Vagina (tissue), 2 donors: ENCODE measurements at regions not wholly inside any gene's neighbourhood (a gene's known extent, or its start where the extent isn't known, plus 50 kb on each side); places are given as distances from the start of the nearest gene placed in this dataset.

Experiments
- POLR2AphosphoS5 ChIP-seq, 2 donors: sonication (generic); formaldehyde crosslinking; IDR thresholded peaks; one replicate each; pipeline ENCODE4 v1.9.0; 2017; ENCODE audit warnings: antibody characterized with exemption in 2 of 2, mild to moderate bottlenecking in 2 of 2, low read depth in 1 of 2; ENCODE audit not compliant: insufficient read depth in 1 of 2
- TF ChIP-seq, protein P1 (sequence below), 3 experiments: fragments of 450-650 bp in 2 of 3; fragments of 200-600 bp in 1 of 3; sonication (generic) in 1 of 3; IDR thresholded peaks; one replicate each; pipeline ENCODE4 v1.5.1; 2017 to 2019; ENCODE audit warnings: antibody characterized with exemption in 3 of 3, mild to moderate bottlenecking in 2 of 3, moderate library complexity in 2 of 3

DNA sequence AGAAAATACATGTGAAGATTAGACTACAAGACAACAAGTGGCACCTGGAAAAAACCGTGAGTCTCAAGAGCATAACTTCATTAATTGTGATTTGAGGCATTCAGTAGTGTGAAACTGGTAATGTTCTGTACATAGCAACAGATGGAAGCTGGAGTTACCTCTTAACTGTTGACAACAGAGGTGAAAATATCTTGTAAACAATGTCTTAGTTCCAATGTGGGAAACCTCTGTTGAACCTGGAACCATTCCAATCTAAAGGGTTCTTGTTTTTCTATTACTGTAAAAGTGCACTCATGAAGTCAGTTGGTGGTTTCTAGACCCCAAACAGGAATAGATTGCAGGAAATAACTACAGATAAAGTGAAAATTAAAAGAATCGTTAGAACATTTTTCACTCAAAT, 728.4 kb downstream of the SLITRK1 start:
- TF ChIP-seq, protein P1, sequence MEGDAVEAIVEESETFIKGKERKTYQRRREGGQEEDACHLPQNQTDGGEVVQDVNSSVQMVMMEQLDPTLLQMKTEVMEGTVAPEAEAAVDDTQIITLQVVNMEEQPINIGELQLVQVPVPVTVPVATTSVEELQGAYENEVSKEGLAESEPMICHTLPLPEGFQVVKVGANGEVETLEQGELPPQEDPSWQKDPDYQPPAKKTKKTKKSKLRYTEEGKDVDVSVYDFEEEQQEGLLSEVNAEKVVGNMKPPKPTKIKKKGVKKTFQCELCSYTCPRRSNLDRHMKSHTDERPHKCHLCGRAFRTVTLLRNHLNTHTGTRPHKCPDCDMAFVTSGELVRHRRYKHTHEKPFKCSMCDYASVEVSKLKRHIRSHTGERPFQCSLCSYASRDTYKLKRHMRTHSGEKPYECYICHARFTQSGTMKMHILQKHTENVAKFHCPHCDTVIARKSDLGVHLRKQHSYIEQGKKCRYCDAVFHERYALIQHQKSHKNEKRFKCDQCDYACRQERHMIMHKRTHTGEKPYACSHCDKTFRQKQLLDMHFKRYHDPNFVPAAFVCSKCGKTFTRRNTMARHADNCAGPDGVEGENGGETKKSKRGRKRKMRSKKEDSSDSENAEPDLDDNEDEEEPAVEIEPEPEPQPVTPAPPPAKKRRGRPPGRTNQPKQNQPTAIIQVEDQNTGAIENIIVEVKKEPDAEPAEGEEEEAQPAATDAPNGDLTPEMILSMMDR (IDR thresholded peaks at IDR 0.05) = no peak
- no peak for TF ChIP-seq POLR2AphosphoS5 (IDR thresholded peaks at IDR 0.05; ENCODE audit: insufficient read depth in 1 of 2, low read depth in 1 of 2)
